GM18505 (cell line): ENCODE measurements at regions not wholly inside any gene's neighbourhood (a gene's known extent, or its start where the extent isn't known, plus 50 kb on each side); places are given as distances from the start of the nearest gene placed in this dataset.

Experiments used
- ATAC-seq: cut with Tn5 transposase; IDR thresholded peaks from one replicate; pipeline ENCODE4 v1.9.1; 2021; ENCODE audit not compliant: unreplicated experiment
- POLR2A ChIP-seq: IDR thresholded peaks from 4 replicates; pipeline ENCODE4 v1.6.1; 2011; ENCODE audit warnings: borderline replicate concordance; ENCODE audit not compliant: insufficient read depth, insufficient read length; ENCODE audit errors: extremely low read depth

GRCh38 chr2:51165534-51166260, 133.8 kb upstream of the NRXN1 start:
- ATAC-seq: no peak
- TF ChIP-seq POLR2A: no peak

- no peak for ATAC-seq
- no peak for TF ChIP-seq POLR2A
These were observed 126.3 kb upstream of the NRXN1 start for GRCh38 chr2:51158251-51158650.

GRCh38 chr2:51153236-51153635, 121.3 kb upstream of the NRXN1 start:
- no peak for ATAC-seq
- no peak for TF ChIP-seq POLR2A

DNA sequence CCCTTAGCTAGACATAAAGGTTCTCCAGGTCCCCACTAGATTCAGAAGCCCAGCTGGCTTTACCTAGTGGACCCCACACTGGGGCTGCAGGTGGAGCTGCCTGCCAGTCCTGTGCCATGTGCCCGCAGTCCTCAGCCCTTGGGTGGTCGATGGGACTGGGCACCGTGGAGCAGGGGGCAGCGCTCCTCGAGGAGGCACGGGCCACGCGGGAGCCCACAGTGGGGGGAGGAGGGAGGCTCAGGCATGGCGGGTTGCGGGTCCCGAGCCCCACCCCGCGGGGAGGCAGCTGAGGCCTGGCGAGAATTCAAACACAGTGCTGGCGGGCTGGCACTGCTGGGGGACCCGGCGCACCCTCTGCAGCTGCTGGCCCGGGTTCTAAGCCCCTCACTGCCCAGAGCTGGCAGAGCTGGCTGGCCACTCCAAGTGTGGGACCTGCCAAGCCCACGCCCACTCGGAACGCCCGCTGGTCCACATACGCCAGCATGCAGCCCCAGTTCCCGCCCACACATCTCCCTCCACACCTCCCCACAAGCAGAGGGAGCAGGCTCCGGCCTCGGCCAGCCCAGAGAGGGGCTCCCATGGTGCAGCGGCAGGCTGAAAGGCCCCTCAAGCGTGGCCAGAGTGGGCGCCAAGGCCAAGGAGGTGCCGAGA, 119.7 kb upstream of the NRXN1 start:
- no peak for ATAC-seq
- TF ChIP-seq POLR2A: no peak

GRCh38 chr2:51149725-51150124, 117.8 kb upstream of the NRXN1 start:
- ATAC-seq: no peak
- no peak for TF ChIP-seq POLR2A

- ATAC-seq: no peak
- no peak for TF ChIP-seq POLR2A
These were observed 113.8 kb upstream of the NRXN1 start for GRCh38 chr2:51145761-51146160.

GRCh38 chr2:51120754-51121280, 88.9 kb upstream of the NRXN1 start:
- TF ChIP-seq POLR2A: no peak
- ATAC-seq: no peak

DNA sequence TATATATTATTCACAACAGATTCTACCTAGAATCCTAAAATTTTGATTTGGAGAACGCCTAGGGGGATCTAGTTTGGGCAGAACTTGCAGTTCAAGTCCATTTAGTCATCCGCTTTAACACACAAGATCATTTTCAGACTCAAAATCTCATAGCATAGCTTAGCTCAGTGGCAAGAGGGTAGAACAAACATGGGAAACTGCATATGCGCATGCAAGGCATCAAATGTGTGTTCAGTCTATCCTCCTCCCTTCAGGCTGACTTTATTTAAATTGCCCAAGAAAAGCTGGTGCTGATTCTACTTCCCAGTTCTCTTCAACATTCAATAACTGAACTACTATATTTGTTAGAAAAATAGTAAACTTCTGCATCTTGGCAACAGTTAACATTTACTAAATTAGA, 79.6 kb upstream of the NRXN1 start:
- ATAC-seq: no peak
- TF ChIP-seq POLR2A: no peak

GRCh38 chr2:51108794-51109193, 76.9 kb upstream of the NRXN1 start:
- ATAC-seq: no peak
- no peak for TF ChIP-seq POLR2A

GRCh38 chr2:51107841-51108240, 75.9 kb upstream of the NRXN1 start:
- no peak for TF ChIP-seq POLR2A
- no peak for ATAC-seq

DNA sequence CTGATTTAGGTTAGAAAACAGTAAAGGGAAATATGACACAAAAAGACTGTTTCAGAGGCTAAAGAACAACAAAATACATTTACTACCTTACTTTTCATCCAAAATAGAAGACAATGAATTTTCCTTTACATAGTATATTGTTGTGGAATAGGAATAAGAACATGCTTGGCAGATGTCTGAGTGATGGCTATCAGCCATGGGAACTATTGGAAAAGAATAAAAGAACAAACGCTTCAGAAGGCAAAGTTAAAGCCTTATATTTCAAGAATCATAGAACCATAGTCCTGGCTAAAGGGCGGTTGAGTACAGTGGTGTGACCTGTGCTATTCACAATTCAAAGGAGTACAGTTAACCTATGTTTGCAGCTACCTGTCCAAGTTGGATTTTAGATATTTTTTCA, 73.9 kb upstream of the NRXN1 start:
- no peak for TF ChIP-seq POLR2A
- no peak for ATAC-seq

GRCh38 chr2:51103205-51103604, 71.3 kb upstream of the NRXN1 start:
- no peak for TF ChIP-seq POLR2A
- ATAC-seq: no peak

DNA sequence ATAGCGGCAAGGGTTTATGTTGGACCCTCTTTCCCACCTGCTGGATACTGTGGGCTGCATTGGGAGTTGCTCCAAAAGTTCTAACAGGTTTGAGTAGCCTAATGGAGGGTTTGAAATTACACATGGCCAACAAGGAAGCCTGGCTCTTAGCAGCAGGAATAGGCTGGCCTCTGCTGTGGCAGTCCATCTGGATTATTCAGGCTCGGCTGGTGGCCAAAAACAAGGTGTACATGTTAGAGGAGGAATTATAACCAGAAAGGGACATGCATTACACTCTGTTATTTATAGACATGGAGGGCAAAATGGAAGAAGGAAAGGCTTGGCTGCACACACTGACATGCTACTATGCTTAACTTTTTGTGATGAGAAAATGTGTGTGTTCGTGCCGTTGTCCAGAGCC, 61.1 kb upstream of the NRXN1 start:
- no peak for TF ChIP-seq POLR2A
- no peak for ATAC-seq

DNA sequence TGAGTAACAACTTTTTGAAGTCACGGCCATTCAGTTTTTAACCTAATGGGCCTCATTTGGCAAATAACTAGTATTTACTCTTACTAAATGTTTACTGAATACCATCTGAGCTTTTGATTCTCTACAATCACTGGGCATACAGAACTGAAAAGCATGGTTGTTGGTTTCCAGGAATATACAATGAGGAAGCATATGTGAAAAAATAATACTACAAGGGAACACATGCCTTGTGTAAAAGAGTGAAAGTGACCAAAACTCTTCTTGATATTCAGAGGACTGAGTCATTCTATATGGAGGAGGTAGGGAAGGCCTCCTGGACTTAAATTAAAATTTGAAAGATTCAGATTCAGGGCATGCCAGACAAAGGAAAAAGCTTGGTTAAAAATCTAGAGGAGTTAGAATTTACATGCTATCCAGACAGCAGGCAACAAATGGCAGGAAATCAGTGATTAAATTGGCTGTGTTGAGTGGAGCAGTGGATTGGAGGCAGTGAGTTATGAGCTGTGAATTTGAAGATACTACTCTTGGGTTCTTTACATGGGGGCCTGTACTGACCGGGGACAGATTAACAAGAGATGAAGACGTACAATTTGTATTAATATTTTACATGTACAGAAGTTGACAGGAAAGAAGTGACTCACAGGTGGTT, 53.6 kb upstream of the NRXN1 start:
- ATAC-seq: no peak
- TF ChIP-seq POLR2A: no peak
